ENCODE measurements at regions not wholly inside any gene's neighbourhood (a gene's known extent, or its start where the extent isn't known, plus 50 kb on each side); places are given as distances from the start of the nearest gene placed in this dataset.

GRCh38 chr6:40822619-40823018 lies 216.4 kb downstream of the UNC5CL start:
- intact Hi-C loops (cut with micrococcal nuclease; ENCODE audit: unreplicated experiment) = loop anchor here (10.0 kb wide), 1 partner anchor 838 kb away; no protein-coding TSS in a partner anchor
- peak; percentile 86 for DNase-seq (ENCODE audit: low spot score)
- TF ChIP-seq EZH2 (IDR thresholded peaks at IDR 0.05; ENCODE audit: borderline replicate concordance, low read depth, low read length, poor library complexity, severe bottlenecking) = no peak
- TF ChIP-seq, protein P1, sequence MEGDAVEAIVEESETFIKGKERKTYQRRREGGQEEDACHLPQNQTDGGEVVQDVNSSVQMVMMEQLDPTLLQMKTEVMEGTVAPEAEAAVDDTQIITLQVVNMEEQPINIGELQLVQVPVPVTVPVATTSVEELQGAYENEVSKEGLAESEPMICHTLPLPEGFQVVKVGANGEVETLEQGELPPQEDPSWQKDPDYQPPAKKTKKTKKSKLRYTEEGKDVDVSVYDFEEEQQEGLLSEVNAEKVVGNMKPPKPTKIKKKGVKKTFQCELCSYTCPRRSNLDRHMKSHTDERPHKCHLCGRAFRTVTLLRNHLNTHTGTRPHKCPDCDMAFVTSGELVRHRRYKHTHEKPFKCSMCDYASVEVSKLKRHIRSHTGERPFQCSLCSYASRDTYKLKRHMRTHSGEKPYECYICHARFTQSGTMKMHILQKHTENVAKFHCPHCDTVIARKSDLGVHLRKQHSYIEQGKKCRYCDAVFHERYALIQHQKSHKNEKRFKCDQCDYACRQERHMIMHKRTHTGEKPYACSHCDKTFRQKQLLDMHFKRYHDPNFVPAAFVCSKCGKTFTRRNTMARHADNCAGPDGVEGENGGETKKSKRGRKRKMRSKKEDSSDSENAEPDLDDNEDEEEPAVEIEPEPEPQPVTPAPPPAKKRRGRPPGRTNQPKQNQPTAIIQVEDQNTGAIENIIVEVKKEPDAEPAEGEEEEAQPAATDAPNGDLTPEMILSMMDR (conservative IDR thresholded peaks at IDR 0.05; ENCODE audit: low read depth, low read length) = no peak
- ChIA-PET POLR2A (ENCODE audit: low non-redundant PET) (no interaction called here), CTCF (interaction anchor here (1.0 to 1.3 kb wide), 2 partner anchors 114 to 1460 kb away, joined by 3 read pairs; no protein-coding TSS in a partner anchor)
- no TSS peak for BruUV-seq (replicated peaks)
- H3K9me3 ChIP-seq (ENCODE audit: low read depth, low read length, poor library complexity, severe bottlenecking) = no peaks in the 10 kb centered on the region
- H3K4me3 ChIP-seq (ENCODE audit: low read depth, low read length, poor library complexity, severe bottlenecking) = no peak overlapping the region
- peaks cover 41% of the 10 kb centered on the region for H3K4me1 ChIP-seq (ENCODE audit: insufficient read depth, low read length, poor library complexity, severe bottlenecking)
- no peaks in the 10 kb centered on the region for H3K27me3 ChIP-seq (replicated peaks; ENCODE audit: insufficient read depth, low read depth, low read length, poor library complexity)
- H3K27ac ChIP-seq (ENCODE audit: low read depth, low read length, poor library complexity, severe bottlenecking) = peak overlapping the region; percentile 68
- H3K36me3 ChIP-seq (ENCODE audit: insufficient read depth, low read length, poor library complexity, severe bottlenecking) = no peaks in the 10 kb centered on the region

GRCh38 chr6:40819182-40819834 lies 219.7 kb downstream of the UNC5CL start:
- H3K27me3 ChIP-seq (replicated peaks; ENCODE audit: insufficient read depth, low read depth, low read length, poor library complexity) = no peaks in the 10 kb centered on the region
- H3K36me3 ChIP-seq (ENCODE audit: insufficient read depth, low read length, poor library complexity, severe bottlenecking) = no peaks in the 10 kb centered on the region
- no peaks in the 10 kb centered on the region for H3K9me3 ChIP-seq (ENCODE audit: low read depth, low read length, poor library complexity, severe bottlenecking)
- intact Hi-C loops (cut with micrococcal nuclease; ENCODE audit: unreplicated experiment) = no loop called here
- no peak overlapping the region for H3K4me3 ChIP-seq (ENCODE audit: low read depth, low read length, poor library complexity, severe bottlenecking)
- POLR2A ChIA-PET (ENCODE audit: low non-redundant PET) = no interaction called here
- TF ChIP-seq EZH2 (IDR thresholded peaks at IDR 0.05; ENCODE audit: borderline replicate concordance, low read depth, low read length, poor library complexity, severe bottlenecking) = no peak
- no peak overlapping the region for H3K27ac ChIP-seq (ENCODE audit: low read depth, low read length, poor library complexity, severe bottlenecking)
- CTCF ChIA-PET = no interaction called here
- BruUV-seq (replicated peaks) = no TSS peak
- H3K4me1 ChIP-seq (ENCODE audit: insufficient read depth, low read length, poor library complexity, severe bottlenecking) = peaks cover 19% of the 10 kb centered on the region
- DNase-seq (ENCODE audit: low spot score) = peak; percentile 15

- no peaks in the 10 kb centered on the region for H3K27me3 ChIP-seq (replicated peaks; ENCODE audit: insufficient read depth, low read depth, low read length, poor library complexity)
- peaks cover 10% of the 10 kb centered on the region for H3K4me1 ChIP-seq (ENCODE audit: insufficient read depth, low read length, poor library complexity, severe bottlenecking)
- no peak overlapping the region for H3K4me3 ChIP-seq (ENCODE audit: low read depth, low read length, poor library complexity, severe bottlenecking)
- CTCF ChIA-PET = no interaction called here
- no peaks in the 10 kb centered on the region for H3K36me3 ChIP-seq (ENCODE audit: insufficient read depth, low read length, poor library complexity, severe bottlenecking)
- no peak for TF ChIP-seq EZH2 (IDR thresholded peaks at IDR 0.05; ENCODE audit: borderline replicate concordance, low read depth, low read length, poor library complexity, severe bottlenecking)
- TF ChIP-seq, protein P1 (conservative IDR thresholded peaks at IDR 0.05; ENCODE audit: low read depth, low read length) = no peak
- POLR2A ChIA-PET (ENCODE audit: low non-redundant PET) = no interaction called here
- no TSS peak for BruUV-seq (replicated peaks)
- DNase-seq (ENCODE audit: low spot score) = no peak
- H3K9me3 ChIP-seq (ENCODE audit: low read depth, low read length, poor library complexity, severe bottlenecking) = no peaks in the 10 kb centered on the region
- no peak overlapping the region for H3K27ac ChIP-seq (ENCODE audit: low read depth, low read length, poor library complexity, severe bottlenecking)
- intact Hi-C loops (cut with micrococcal nuclease; ENCODE audit: unreplicated experiment) = no loop called here
These were observed 221.7 kb downstream of the UNC5CL start for GRCh38 chr6:40817369-40817768.

DNA sequence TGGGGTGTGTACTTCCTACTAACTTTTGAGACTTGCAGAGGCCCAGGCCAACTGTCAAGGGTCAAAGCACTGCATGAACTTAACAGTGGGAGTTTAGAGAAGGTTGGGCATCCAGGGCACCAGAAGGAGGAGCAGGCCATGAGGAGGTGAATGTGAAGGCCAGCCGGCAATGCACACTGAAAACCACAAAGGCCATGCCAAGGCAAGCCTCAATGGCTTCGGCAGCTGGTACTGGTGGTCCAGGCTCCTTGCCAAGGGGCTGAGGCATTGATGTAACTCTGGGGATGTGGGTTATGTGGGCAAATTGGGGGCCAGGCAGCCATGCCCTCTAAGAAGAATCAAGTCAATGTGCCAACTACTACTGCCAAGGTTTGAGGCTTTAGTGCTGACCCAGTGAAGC lies 222.4 kb downstream of the UNC5CL start:
- no peaks in the 10 kb centered on the region for H3K36me3 ChIP-seq (ENCODE audit: insufficient read depth, low read length, poor library complexity, severe bottlenecking)
- CTCF ChIA-PET = no interaction called here
- intact Hi-C loops (cut with micrococcal nuclease; ENCODE audit: unreplicated experiment) = no loop called here
- no peaks in the 10 kb centered on the region for H3K27me3 ChIP-seq (replicated peaks; ENCODE audit: insufficient read depth, low read depth, low read length, poor library complexity)
- no peak overlapping the region for H3K27ac ChIP-seq (ENCODE audit: low read depth, low read length, poor library complexity, severe bottlenecking)
- H3K4me1 ChIP-seq (ENCODE audit: insufficient read depth, low read length, poor library complexity, severe bottlenecking) = peaks cover 2% of the 10 kb centered on the region
- no peaks in the 10 kb centered on the region for H3K9me3 ChIP-seq (ENCODE audit: low read depth, low read length, poor library complexity, severe bottlenecking)
- DNase-seq (ENCODE audit: low spot score) = no peak
- BruUV-seq (replicated peaks) = no TSS peak
- TF ChIP-seq, protein P1 (conservative IDR thresholded peaks at IDR 0.05; ENCODE audit: low read depth, low read length) = no peak
- TF ChIP-seq EZH2 (IDR thresholded peaks at IDR 0.05; ENCODE audit: borderline replicate concordance, low read depth, low read length, poor library complexity, severe bottlenecking) = no peak
- POLR2A ChIA-PET (ENCODE audit: low non-redundant PET) = no interaction called here
- no peak overlapping the region for H3K4me3 ChIP-seq (ENCODE audit: low read depth, low read length, poor library complexity, severe bottlenecking)
